ENCODE measurements at regions not wholly inside any gene's neighbourhood (a gene's known extent, or its start where the extent isn't known, plus 50 kb on each side); places are given as distances from the start of the nearest gene placed in this dataset.

GRCh38 chr17:73749928-73750605 is 105.8 kb upstream of the SDK2 start:
- TF ChIP-seq SIN3A (IDR thresholded peaks at IDR 0.05; ENCODE audit: borderline replicate concordance, insufficient read depth, low read length) (no peak), TAF1 (IDR thresholded peaks at IDR 0.05; ENCODE audit: borderline replicate concordance, insufficient read depth, low read length) (no peak), REST (IDR thresholded peaks at IDR 0.05; ENCODE audit: insufficient read depth in 1 of 2, low read depth in 2 of 2, low read length in 2 of 2) (no peak)

All from PFSK-1 (cell line).